ENCODE measurements at regions not wholly inside any gene's neighbourhood (a gene's known extent, or its start where the extent isn't known, plus 50 kb on each side); places are given as distances from the start of the nearest gene placed in this dataset.
A peak's percentile ranks its signal among the peaks of the same experiment; 100 is the strongest.
"Not testable (repeated sequence)": the region's sequence is repeated elsewhere in the genome, so short reads cannot be mapped to it uniquely, and the experiment has no call there.

DNA sequence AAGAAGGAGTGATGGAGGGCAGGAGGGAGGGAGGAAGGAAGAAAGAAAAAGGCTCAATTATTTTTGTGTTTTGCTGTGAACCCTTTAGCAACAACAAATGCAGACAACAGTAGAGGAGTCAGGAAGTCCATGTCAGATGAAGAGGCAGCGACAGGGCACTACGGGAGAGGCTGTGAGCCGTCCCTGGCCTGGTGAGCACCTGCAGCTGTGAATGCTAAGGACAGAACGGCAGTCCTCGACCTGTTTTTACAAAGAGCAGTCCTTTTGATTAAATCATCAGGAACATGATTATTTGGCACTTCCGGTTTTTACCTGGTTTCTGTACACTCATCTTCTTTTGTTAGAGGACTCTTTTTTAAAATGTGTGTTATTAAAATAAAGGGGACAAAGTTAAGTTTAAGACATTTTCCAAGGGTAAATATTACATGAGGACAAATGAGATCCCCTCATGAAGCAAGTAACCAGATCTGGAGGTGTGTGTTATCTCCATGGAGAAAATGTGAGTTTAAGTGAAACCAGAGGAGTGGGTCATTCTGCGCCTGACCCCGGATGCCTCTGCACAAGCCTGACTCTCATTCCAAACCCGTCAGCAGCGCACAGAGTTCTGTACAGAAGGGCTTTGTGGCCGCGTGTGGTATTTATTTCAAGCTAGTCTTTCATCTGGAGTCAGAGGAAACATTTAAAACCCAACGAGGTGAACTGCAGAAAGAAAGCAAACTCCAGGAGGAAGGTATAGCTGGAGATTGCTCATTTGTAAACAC lies 492.5 kb downstream of the SOX11 start:
- no peaks in the 10 kb centered on the region for H3K27me3 ChIP-seq (ENCODE audit: insufficient read depth, low read length, poor library complexity)
- H3K56ac ChIP-seq (ENCODE audit: low read length) = no peak overlapping the region
- DNase-seq = no peak
- H2BK120ac ChIP-seq (ENCODE audit: low read depth, low read length) = no peak overlapping the region
- H3K9ac ChIP-seq (ENCODE audit: low read length) = no peak overlapping the region
- no CpG with 5 or more reads among the region's 13 CpGs for WGBS (ENCODE audit: extremely low coverage, insufficient coverage, low lambda C conversion rate)
- no peaks in the 10 kb centered on the region for H3K36me3 ChIP-seq (ENCODE audit: control insufficient read depth, insufficient read depth, low read length)
- H3K18ac ChIP-seq (ENCODE audit: low read length) = no peak overlapping the region
- no peak overlapping the region for H2BK5ac ChIP-seq (ENCODE audit: low read length)
- H3K79me1 ChIP-seq (ENCODE audit: low read length) = no peaks in the 10 kb centered on the region
- no peak overlapping the region for H4K5ac ChIP-seq (ENCODE audit: low read length)
- peaks cover 2% of the 10 kb centered on the region for H3K4me1 ChIP-seq (ENCODE audit: control insufficient read depth, low read depth, low read length)
- H3K4ac ChIP-seq (ENCODE audit: low read depth, low read length) = no peak overlapping the region
- H4K8ac ChIP-seq (ENCODE audit: low read depth, low read length) = no peak overlapping the region
- no peaks in the 10 kb centered on the region for H3K79me2 ChIP-seq (ENCODE audit: control insufficient read depth, insufficient read depth, low read length)
- H3K4me2 ChIP-seq (ENCODE audit: low read length) = no peak overlapping the region
- no peak overlapping the region for H2BK15ac ChIP-seq (replicated peaks; ENCODE audit: low read depth)
- no peak overlapping the region for H3K4me3 ChIP-seq (ENCODE audit: low read length)
- no peak overlapping the region for H3K23ac ChIP-seq (ENCODE audit: low read length)
- H2AK5ac ChIP-seq (ENCODE audit: low read length) = no peak overlapping the region
- no peak overlapping the region for H3K27ac ChIP-seq (ENCODE audit: low read depth, low read length)

DNA sequence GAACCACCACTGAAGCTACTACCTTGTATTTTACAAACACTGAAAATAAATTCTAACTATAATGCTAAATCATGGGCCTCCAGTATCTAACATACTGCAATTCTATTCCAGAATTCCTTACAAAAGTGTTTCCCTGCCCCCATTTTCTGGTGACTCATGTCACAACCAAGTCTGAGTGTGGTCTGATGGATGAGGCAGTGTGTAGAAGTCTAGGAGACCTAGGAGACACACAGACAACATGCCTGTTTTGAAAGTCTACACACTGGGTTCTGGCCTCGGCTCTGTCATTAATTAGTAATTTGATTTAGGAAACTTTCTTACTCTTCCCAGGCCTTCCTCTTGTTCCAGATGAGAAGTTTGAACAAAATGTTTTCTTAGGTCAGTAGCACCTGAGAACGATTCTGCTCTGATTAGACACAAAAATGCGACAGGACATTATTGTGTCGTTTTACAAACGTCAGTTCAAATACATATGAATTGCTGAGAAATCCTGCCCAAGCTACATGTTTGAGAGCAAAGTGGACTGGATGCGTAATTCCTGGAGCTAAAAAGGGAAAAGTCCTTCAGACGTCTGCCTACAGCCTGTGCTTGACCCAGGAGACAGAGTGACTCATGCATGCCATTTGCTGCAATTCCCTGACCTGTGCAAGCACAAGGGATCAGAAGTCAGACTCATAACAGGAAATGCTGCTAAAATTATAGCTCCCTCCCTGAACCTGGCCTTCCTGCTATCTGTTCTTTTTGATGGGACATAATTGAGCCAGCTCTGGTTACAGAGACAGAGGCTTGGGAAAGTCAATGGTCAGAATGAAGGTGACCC lies 494.4 kb downstream of the SOX11 start:
- Histone ChIP-seq H3K18ac (ENCODE audit: low read length) (no peak overlapping the region), H3K27ac (ENCODE audit: low read depth, low read length) (no peak overlapping the region), H3K79me2 (ENCODE audit: control insufficient read depth, insufficient read depth, low read length) (no peaks in the 10 kb centered on the region), H2AK5ac (ENCODE audit: low read length) (no peak overlapping the region), H4K5ac (ENCODE audit: low read length) (no peak overlapping the region), H3K79me1 (ENCODE audit: low read length) (no peaks in the 10 kb centered on the region), H3K36me3 (ENCODE audit: control insufficient read depth, insufficient read depth, low read length) (no peaks in the 10 kb centered on the region), H2BK120ac (ENCODE audit: low read depth, low read length) (no peak overlapping the region), H3K4me2 (ENCODE audit: low read length) (no peak overlapping the region), H3K27me3 (ENCODE audit: insufficient read depth, low read length, poor library complexity) (no peaks in the 10 kb centered on the region), H3K4me1 (ENCODE audit: control insufficient read depth, low read depth, low read length) (peaks cover 2% of the 10 kb centered on the region), H2BK5ac (ENCODE audit: low read length) (no peak overlapping the region), H4K8ac (ENCODE audit: low read depth, low read length) (no peak overlapping the region), H3K4ac (ENCODE audit: low read depth, low read length) (no peak overlapping the region), H3K23ac (ENCODE audit: low read length) (no peak overlapping the region), H3K56ac (ENCODE audit: low read length) (no peak overlapping the region), H3K9ac (ENCODE audit: low read length) (no peak overlapping the region), H3K4me3 (ENCODE audit: low read length) (no peak overlapping the region), H2BK15ac (replicated peaks; ENCODE audit: low read depth) (no peak overlapping the region)
- WGBS (ENCODE audit: extremely low coverage, insufficient coverage, low lambda C conversion rate) = no CpG with 5 or more reads among the region's 7 CpGs
- peak; percentile 51 for DNase-seq

DNA sequence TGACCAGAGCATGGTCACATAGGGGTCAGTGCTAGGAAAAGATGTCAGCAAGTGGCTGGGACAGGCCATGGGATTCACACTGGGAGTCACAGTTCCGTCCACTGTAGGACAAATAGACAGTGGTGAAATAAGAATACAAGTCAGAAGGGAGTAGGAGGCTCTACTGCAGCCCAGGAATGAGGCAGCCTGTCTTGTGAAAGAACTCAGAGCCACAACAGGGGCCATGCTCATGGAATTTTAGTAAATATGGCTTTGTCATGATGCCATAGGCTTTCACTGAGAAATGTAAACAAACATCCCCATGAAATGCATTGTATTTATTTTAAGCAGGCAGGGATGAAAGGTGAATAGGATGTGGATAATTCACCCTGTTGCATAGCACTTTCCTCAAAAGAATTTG lies 504.3 kb downstream of the SOX11 start:
- no CpG with 5 or more reads among the region's 1 CpG for WGBS (ENCODE audit: extremely low coverage, insufficient coverage, low lambda C conversion rate)
- no peak overlapping the region for H2BK15ac ChIP-seq (replicated peaks; ENCODE audit: low read depth)
- no peak overlapping the region for H3K4me2 ChIP-seq (ENCODE audit: low read length)
- no peak overlapping the region for H3K18ac ChIP-seq (ENCODE audit: low read length)
- no peaks in the 10 kb centered on the region for H3K27me3 ChIP-seq (ENCODE audit: insufficient read depth, low read length, poor library complexity)
- H3K4me3 ChIP-seq (ENCODE audit: low read length) = no peak overlapping the region
- no peaks in the 10 kb centered on the region for H3K79me1 ChIP-seq (ENCODE audit: low read length)
- no peak overlapping the region for H3K23ac ChIP-seq (ENCODE audit: low read length)
- no peak overlapping the region for H4K5ac ChIP-seq (ENCODE audit: low read length)
- no peaks in the 10 kb centered on the region for H3K36me3 ChIP-seq (ENCODE audit: control insufficient read depth, insufficient read depth, low read length)
- no peak overlapping the region for H2BK5ac ChIP-seq (ENCODE audit: low read length)
- H3K9ac ChIP-seq (ENCODE audit: low read length) = no peak overlapping the region
- H3K4ac ChIP-seq (ENCODE audit: low read depth, low read length) = no peak overlapping the region
- no peak overlapping the region for H3K56ac ChIP-seq (ENCODE audit: low read length)
- no peak overlapping the region for H2AK5ac ChIP-seq (ENCODE audit: low read length)
- DNase-seq = no peak
- H3K27ac ChIP-seq (ENCODE audit: low read depth, low read length) = no peak overlapping the region
- H4K8ac ChIP-seq (ENCODE audit: low read depth, low read length) = no peak overlapping the region
- H2BK120ac ChIP-seq (ENCODE audit: low read depth, low read length) = no peak overlapping the region
- H3K4me1 ChIP-seq (ENCODE audit: control insufficient read depth, low read depth, low read length) = no peaks in the 10 kb centered on the region
- H3K79me2 ChIP-seq (ENCODE audit: control insufficient read depth, insufficient read depth, low read length) = no peaks in the 10 kb centered on the region

GRCh38 chr2:6198370-6198919 lies 506.3 kb downstream of the SOX11 start:
- H2BK15ac ChIP-seq (replicated peaks; ENCODE audit: low read depth); H3K56ac ChIP-seq (ENCODE audit: low read length); H4K5ac ChIP-seq (ENCODE audit: low read length); H3K4me1 ChIP-seq (ENCODE audit: control insufficient read depth, low read depth, low read length); H3K79me1 ChIP-seq (ENCODE audit: low read length); H4K8ac ChIP-seq (ENCODE audit: low read depth, low read length); H3K18ac ChIP-seq (ENCODE audit: low read length); H2AK5ac ChIP-seq (ENCODE audit: low read length); H3K23ac ChIP-seq (ENCODE audit: low read length); H3K4ac ChIP-seq (ENCODE audit: low read depth, low read length); H3K9ac ChIP-seq (ENCODE audit: low read length); H3K27ac ChIP-seq (ENCODE audit: low read depth, low read length); H3K27me3 ChIP-seq (ENCODE audit: insufficient read depth, low read length, poor library complexity); H2BK5ac ChIP-seq (ENCODE audit: low read length); H3K36me3 ChIP-seq (ENCODE audit: control insufficient read depth, insufficient read depth, low read length); H3K4me2 ChIP-seq (ENCODE audit: low read length); H3K4me3 ChIP-seq (ENCODE audit: low read length); DNase-seq; H3K79me2 ChIP-seq (ENCODE audit: control insufficient read depth, insufficient read depth, low read length); H2BK120ac ChIP-seq (ENCODE audit: low read depth, low read length): not testable (repeated sequence)
- WGBS (ENCODE audit: extremely low coverage, insufficient coverage, low lambda C conversion rate) = no CpG with 5 or more reads among the region's 6 CpGs

DNA sequence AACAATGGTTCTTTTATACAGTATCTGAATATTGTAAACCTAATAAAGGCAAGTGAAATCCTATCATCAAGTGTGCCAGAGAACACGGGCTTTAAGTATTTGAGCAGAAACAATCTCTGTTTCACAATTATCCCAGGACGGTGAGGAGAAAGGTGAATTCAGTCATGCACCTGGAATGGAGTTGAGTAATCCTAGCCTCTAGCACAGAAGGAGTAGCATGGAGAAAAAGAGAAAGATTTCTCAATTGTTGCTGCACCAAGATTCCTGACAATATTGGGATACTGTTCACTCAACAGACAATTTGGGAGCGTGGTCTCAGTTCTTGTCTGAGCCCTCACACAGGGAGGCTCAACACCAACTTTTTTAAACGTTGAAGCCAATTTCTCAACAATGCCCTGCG lies 510.6 kb downstream of the SOX11 start:
- no peak overlapping the region for H4K5ac ChIP-seq (ENCODE audit: low read length)
- no peak overlapping the region for H2BK5ac ChIP-seq (ENCODE audit: low read length)
- H3K79me2 ChIP-seq (ENCODE audit: control insufficient read depth, insufficient read depth, low read length) = no peaks in the 10 kb centered on the region
- H2AK5ac ChIP-seq (ENCODE audit: low read length) = no peak overlapping the region
- H4K8ac ChIP-seq (ENCODE audit: low read depth, low read length) = no peak overlapping the region
- DNase-seq = no peak
- no CpG with 5 or more reads among the region's 5 CpGs for WGBS (ENCODE audit: extremely low coverage, insufficient coverage, low lambda C conversion rate)
- no peaks in the 10 kb centered on the region for H3K27me3 ChIP-seq (ENCODE audit: insufficient read depth, low read length, poor library complexity)
- H2BK120ac ChIP-seq (ENCODE audit: low read depth, low read length) = no peak overlapping the region
- H3K9ac ChIP-seq (ENCODE audit: low read length) = no peak overlapping the region
- H3K18ac ChIP-seq (ENCODE audit: low read length) = no peak overlapping the region
- no peaks in the 10 kb centered on the region for H3K79me1 ChIP-seq (ENCODE audit: low read length)
- H3K4me1 ChIP-seq (ENCODE audit: control insufficient read depth, low read depth, low read length) = no peaks in the 10 kb centered on the region
- H3K27ac ChIP-seq (ENCODE audit: low read depth, low read length) = no peak overlapping the region
- H3K36me3 ChIP-seq (ENCODE audit: control insufficient read depth, insufficient read depth, low read length) = no peaks in the 10 kb centered on the region
- H3K4ac ChIP-seq (ENCODE audit: low read depth, low read length) = no peak overlapping the region
- no peak overlapping the region for H2BK15ac ChIP-seq (replicated peaks; ENCODE audit: low read depth)
- no peak overlapping the region for H3K56ac ChIP-seq (ENCODE audit: low read length)
- H3K23ac ChIP-seq (ENCODE audit: low read length) = no peak overlapping the region
- H3K4me3 ChIP-seq (ENCODE audit: low read length) = no peak overlapping the region
- H3K4me2 ChIP-seq (ENCODE audit: low read length) = no peak overlapping the region

All from mesendoderm (in vitro differentiated cells).